CD4-positive, alpha-beta T cell treated with Interleukin-12 subunit alpha and Interleukin-12 subunit beta, for 1 hour (primary cell): ENCODE measurements at regions not wholly inside any gene's neighbourhood (a gene's known extent, or its start where the extent isn't known, plus 50 kb on each side); places are given as distances from the start of the nearest gene placed in this dataset.
"Not testable (repeated sequence)": the region's sequence is repeated elsewhere in the genome, so short reads cannot be mapped to it uniquely, and the experiment has no call there.

Experiments used
- DNase-seq: peaks from one replicate; pipeline ENCODE4 v3.0.0-alpha.2; 2020

GRCh38 chr11:19625438-19625837, 87.2 kb upstream of the NAV2 start:
- DNase-seq: no peak

- DNase-seq: no peak
Measured at GRCh38 chr11:19617696-19618523, 94.7 kb upstream of the NAV2 start.

GRCh38 chr11:19615341-19616183, 97.1 kb upstream of the NAV2 start:
- no peak for DNase-seq

GRCh38 chr11:19614370-19614940, 98.2 kb upstream of the NAV2 start:
- DNase-seq: no peak

GRCh38 chr11:19612025-19612424, 100.6 kb upstream of the NAV2 start:
- not testable (repeated sequence) for DNase-seq

GRCh38 chr11:19607656-19608360, 104.8 kb upstream of the NAV2 start:
- DNase-seq: no peak

- no peak for DNase-seq
Measured at GRCh38 chr11:19606856-19607655, 105.6 kb upstream of the NAV2 start.

GRCh38 chr11:19605520-19606371, 106.9 kb upstream of the NAV2 start:
- DNase-seq: no peak

- DNase-seq: no peak
Measured at GRCh38 chr11:19604679-19605375, 107.8 kb upstream of the NAV2 start.

- DNase-seq: no peak
Measured at GRCh38 chr11:19603771-19604170, 108.9 kb upstream of the NAV2 start.

- no peak for DNase-seq
Measured at GRCh38 chr11:19602891-19603290, 109.7 kb upstream of the NAV2 start.

- no peak for DNase-seq
Measured at GRCh38 chr11:19602406-19602805, 110.2 kb upstream of the NAV2 start.

GRCh38 chr11:19601235-19601634, 111.4 kb upstream of the NAV2 start:
- no peak for DNase-seq

- no peak for DNase-seq
Measured at GRCh38 chr11:19599681-19600080, 113.0 kb upstream of the NAV2 start.

- no peak for DNase-seq
Measured at GRCh38 chr11:19598876-19599486, 113.7 kb upstream of the NAV2 start.

GRCh38 chr11:19598456-19598855, 114.2 kb upstream of the NAV2 start:
- DNase-seq: no peak

GRCh38 chr11:19597876-19598275, 114.8 kb upstream of the NAV2 start:
- DNase-seq: no peak

- DNase-seq: no peak
Measured at GRCh38 chr11:19597206-19597605, 115.4 kb upstream of the NAV2 start.

GRCh38 chr11:19595840-19596751, 116.5 kb upstream of the NAV2 start:
- DNase-seq: no peak
